Calu3 (cell line): ENCODE measurements at regions not wholly inside any gene's neighbourhood (a gene's known extent, or its start where the extent isn't known, plus 50 kb on each side); places are given as distances from the start of the nearest gene placed in this dataset.

Source experiments
- BruUV-seq: library from RNA; stranded (reverse); fragments of 400-500 nt; replicated peaks from 2 replicates; lab custom pipeline; 2021; lab: Mats Ljungman, UMichigan
- CTCF ChIA-PET: fragments of 300-600 bp; sonication (Branson Sonifier 250); formaldehyde crosslinking; loops from one replicate; lab custom pipeline; 2022; ENCODE audit warnings: antibody characterized with exemption; lab: Charles Lee
- DNase-seq: peaks from one replicate; pipeline ENCODE4 v3.0.0; 2022
- H3K27ac Mint-ChIP-seq: one replicate; pipeline ENCODE4 v1.8.0; 2022; ENCODE audit warnings: mixed read lengths; ENCODE audit not compliant: unreplicated experiment
- H3K27me3 Mint-ChIP-seq: one replicate; pipeline ENCODE4 v1.8.0; 2022; ENCODE audit warnings: mixed read lengths; ENCODE audit not compliant: unreplicated experiment
- H3K36me3 Mint-ChIP-seq: one replicate; pipeline ENCODE4 v1.8.0; 2022; ENCODE audit warnings: mild to moderate bottlenecking, moderate library complexity, mixed read lengths; ENCODE audit not compliant: insufficient read depth, unreplicated experiment
- H3K4me1 Mint-ChIP-seq: one replicate; pipeline ENCODE4 v1.8.0; 2022; ENCODE audit warnings: mild to moderate bottlenecking, low read depth, mixed read lengths; ENCODE audit not compliant: unreplicated experiment
- H3K4me3 Mint-ChIP-seq: one replicate; pipeline ENCODE4 v1.8.0; 2022; ENCODE audit warnings: mild to moderate bottlenecking, low read depth, moderate library complexity, mixed read lengths; ENCODE audit not compliant: unreplicated experiment
- H3K9me3 Mint-ChIP-seq: one replicate; pipeline ENCODE4 v1.8.0; 2022; ENCODE audit warnings: low read depth, mixed read lengths; ENCODE audit not compliant: unreplicated experiment
- intact Hi-C: fragments of 100-400 bp; cut with micrococcal nuclease; formaldehyde crosslinking; loops from one replicate; pipeline ENCODE4 v1.10.0; 2022; ENCODE audit not compliant: unreplicated experiment
- TF ChIP-seq, protein P1 (sequence below): fragments of 200-600 bp; IDR thresholded peaks from one replicate; pipeline ENCODE4 v1.8.0; 2022; ENCODE audit warnings: antibody characterized with exemption; ENCODE audit not compliant: unreplicated experiment

DNA sequence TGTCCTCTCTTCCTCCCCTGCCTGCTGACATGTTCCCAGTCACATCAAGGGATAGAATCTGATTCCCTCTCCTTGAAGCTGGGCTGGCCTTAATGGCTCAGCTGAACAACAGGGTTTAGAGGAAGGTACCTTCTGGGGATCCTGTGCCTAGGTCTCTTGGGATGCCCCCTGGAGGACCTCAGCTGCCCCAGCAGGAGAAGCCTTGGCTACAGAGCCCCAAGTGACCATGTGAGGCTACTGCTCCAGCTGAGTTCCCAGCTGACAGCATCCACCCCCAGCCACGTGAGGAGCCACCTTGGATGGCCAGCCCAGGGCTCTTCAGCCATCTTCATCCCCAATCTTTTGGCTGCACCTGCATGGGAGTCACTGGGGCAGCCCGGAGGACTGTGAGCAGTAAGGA is 1499.3 kb downstream of the TBC1D22A start:
- intact Hi-C loops = no loop called here
- no TSS peak for BruUV-seq
- H3K4me1 Mint-ChIP-seq = no peaks in the 10 kb centered on the region
- H3K4me3 Mint-ChIP-seq = no peak overlapping the region
- H3K36me3 Mint-ChIP-seq = no peaks in the 10 kb centered on the region
- H3K9me3 Mint-ChIP-seq = peaks cover 10% of the 10 kb centered on the region
- TF ChIP-seq, protein P1, sequence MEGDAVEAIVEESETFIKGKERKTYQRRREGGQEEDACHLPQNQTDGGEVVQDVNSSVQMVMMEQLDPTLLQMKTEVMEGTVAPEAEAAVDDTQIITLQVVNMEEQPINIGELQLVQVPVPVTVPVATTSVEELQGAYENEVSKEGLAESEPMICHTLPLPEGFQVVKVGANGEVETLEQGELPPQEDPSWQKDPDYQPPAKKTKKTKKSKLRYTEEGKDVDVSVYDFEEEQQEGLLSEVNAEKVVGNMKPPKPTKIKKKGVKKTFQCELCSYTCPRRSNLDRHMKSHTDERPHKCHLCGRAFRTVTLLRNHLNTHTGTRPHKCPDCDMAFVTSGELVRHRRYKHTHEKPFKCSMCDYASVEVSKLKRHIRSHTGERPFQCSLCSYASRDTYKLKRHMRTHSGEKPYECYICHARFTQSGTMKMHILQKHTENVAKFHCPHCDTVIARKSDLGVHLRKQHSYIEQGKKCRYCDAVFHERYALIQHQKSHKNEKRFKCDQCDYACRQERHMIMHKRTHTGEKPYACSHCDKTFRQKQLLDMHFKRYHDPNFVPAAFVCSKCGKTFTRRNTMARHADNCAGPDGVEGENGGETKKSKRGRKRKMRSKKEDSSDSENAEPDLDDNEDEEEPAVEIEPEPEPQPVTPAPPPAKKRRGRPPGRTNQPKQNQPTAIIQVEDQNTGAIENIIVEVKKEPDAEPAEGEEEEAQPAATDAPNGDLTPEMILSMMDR = no peak
- no peaks in the 10 kb centered on the region for H3K27me3 Mint-ChIP-seq
- no peak overlapping the region for H3K27ac Mint-ChIP-seq
- no peak for DNase-seq
- CTCF ChIA-PET = no interaction called here

DNA sequence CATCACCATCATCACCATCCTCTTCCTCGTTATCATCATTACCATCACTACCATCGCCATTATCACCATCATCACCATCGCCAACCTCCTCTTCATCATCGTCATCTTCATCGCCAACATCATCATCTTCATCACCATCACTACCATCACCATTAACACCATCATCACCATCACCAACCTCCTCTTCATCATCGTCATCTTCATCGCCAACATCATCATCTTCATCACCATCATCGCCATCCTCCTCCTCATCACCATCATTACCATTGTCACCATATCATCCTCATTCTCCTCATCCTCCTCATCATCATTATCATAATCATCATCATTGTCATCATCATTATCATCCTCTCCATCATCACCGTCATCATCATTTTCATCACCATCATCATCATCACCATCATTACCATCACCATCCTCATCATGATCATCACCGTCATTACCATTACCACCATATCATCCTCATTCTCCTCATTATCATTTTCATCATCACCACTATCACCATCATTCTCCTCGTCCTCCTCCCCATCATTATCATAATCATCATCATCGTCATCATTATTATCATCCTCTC is 1498.7 kb downstream of the TBC1D22A start:
- H3K9me3 Mint-ChIP-seq = peaks cover 8% of the 10 kb centered on the region
- TF ChIP-seq, protein P1 = no peak
- no peaks in the 10 kb centered on the region for H3K36me3 Mint-ChIP-seq
- intact Hi-C loops = no loop called here
- CTCF ChIA-PET = no interaction called here
- no peak for DNase-seq
- H3K4me3 Mint-ChIP-seq = no peak overlapping the region
- H3K27ac Mint-ChIP-seq = no peak overlapping the region
- H3K4me1 Mint-ChIP-seq = no peaks in the 10 kb centered on the region
- BruUV-seq = no TSS peak
- no peaks in the 10 kb centered on the region for H3K27me3 Mint-ChIP-seq

DNA sequence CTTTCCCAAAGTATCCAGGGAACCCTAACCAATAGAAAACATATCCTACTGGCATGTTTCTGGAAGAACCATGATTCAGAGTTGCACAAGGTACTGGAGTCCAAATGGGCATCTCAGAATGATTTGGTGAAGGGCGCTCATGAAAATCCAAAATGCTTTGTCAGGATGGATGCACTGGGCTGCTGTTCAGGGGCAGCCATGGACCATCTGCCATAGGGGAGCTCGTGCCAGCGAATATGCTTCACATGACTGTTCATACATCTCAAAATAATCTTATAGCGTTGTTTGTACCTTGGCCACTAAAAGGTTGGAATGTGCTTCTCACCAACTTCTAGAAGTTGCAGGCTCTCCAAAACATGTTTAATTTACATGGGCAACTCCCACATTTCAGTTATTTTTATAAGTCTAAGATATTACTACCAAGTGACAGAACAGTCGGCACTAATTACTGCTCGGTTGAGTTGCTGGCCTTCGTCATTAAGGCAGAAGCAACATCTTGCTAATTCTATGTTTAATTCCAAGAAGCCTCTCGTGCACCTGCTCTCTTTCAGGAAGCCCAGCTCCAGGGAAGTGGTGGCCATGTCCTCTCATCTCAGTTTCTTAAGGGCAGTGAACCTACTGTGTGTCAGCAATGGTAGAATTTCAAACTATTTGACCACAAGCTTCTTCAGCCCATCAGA is 1497.7 kb downstream of the TBC1D22A start:
- intact Hi-C loops = no loop called here
- TF ChIP-seq, protein P1 = no peak
- BruUV-seq = no TSS peak
- Mint-ChIP-seq H3K4me3 (no peak overlapping the region), H3K27me3 (no peaks in the 10 kb centered on the region), H3K36me3 (no peaks in the 10 kb centered on the region), H3K9me3 (peaks cover 8% of the 10 kb centered on the region), H3K4me1 (no peaks in the 10 kb centered on the region), H3K27ac (no peak overlapping the region)
- DNase-seq = no peak
- CTCF ChIA-PET = no interaction called here

DNA sequence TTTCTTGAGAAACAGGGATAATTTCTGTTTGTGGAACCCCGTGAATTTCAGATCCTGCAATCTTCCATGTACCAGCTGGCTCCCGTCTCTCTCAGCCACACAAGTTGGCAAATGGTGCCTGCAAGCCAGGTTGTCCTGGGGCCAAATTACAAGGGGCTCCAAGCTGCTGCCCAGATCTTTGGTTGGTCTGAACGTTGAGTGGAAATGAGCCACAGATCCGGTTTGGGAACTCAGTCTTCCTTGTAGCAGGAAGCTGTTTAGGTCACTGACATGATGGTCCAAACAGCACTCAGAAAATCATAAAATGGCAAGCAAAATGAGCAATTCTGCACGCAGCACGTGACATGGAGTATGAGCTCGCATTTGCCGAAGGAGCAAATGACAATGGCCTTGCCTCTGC is 1496.4 kb downstream of the TBC1D22A start:
- H3K27me3 Mint-ChIP-seq = no peaks in the 10 kb centered on the region
- intact Hi-C loops = no loop called here
- CTCF ChIA-PET = no interaction called here

More for the DNA sequence above, 1496.4 kb downstream of the TBC1D22A start:
- TF ChIP-seq, protein P1 = no peak
- no TSS peak for BruUV-seq
- Mint-ChIP-seq H3K4me1 (no peaks in the 10 kb centered on the region), H3K36me3 (no peaks in the 10 kb centered on the region), H3K27ac (no peak overlapping the region), H3K9me3 (peaks cover 9% of the 10 kb centered on the region), H3K4me3 (no peak overlapping the region)
- DNase-seq = no peak
